Activated naive CD4-positive, alpha-beta T cell treated with anti-CD3 and anti-CD28 coated beads, Interleukin-2, amount 10 ng/mL, durations not matched to agents 7 days and 5 days (primary cell): ENCODE measurements at regions not wholly inside any gene's neighbourhood (a gene's known extent, or its start where the extent isn't known, plus 50 kb on each side); places are given as distances from the start of the nearest gene placed in this dataset.

ENCODE experiments used
- CTCF ChIA-PET: fragments of 350-600 bp; sonication (Branson Sonifier 250); formaldehyde crosslinking; loops from one replicate; lab custom pipeline; 2021; ENCODE audit warnings: antibody characterized with exemption; lab: Charles Lee
- DNase-seq: peaks from one replicate; pipeline ENCODE4 v3.0.0-alpha.2; 2020
- H3K27ac Mint-ChIP-seq: one replicate; pipeline ENCODE4 v1.8.0; 2021; ENCODE audit warnings: mild to moderate bottlenecking, moderate library complexity, mixed read lengths
- H3K27me3 Mint-ChIP-seq: one replicate; pipeline ENCODE4 v1.8.0; 2021; ENCODE audit warnings: mild to moderate bottlenecking, mixed read lengths
- H3K36me3 Mint-ChIP-seq: one replicate; pipeline ENCODE4 v1.8.0; 2021; ENCODE audit warnings: mixed read lengths
- H3K4me1 Mint-ChIP-seq: one replicate; pipeline ENCODE4 v1.8.0; 2021; ENCODE audit warnings: mixed read lengths
- H3K4me3 Mint-ChIP-seq: one replicate; pipeline ENCODE4 v1.8.0; 2021; ENCODE audit warnings: mild to moderate bottlenecking, moderate library complexity, mixed read lengths
- H3K9me3 Mint-ChIP-seq: one replicate; pipeline ENCODE4 v1.8.0; 2021; ENCODE audit warnings: mixed read lengths

- Mint-ChIP-seq H3K27me3 (peaks cover 3% of the 10 kb centered on the region), H3K9me3 (no peaks in the 10 kb centered on the region), H3K4me3 (no peak overlapping the region), H3K36me3 (no peaks in the 10 kb centered on the region), H3K4me1 (peaks cover 8% of the 10 kb centered on the region), H3K27ac (no peak overlapping the region)
- no peak for DNase-seq
- CTCF ChIA-PET, result interaction anchor here (1.2 to 3.2 kb wide), 6 partner anchors 11 to 244 kb away, joined by 3 to 19 read pairs (median 9); no protein-coding TSS in a partner anchor
Observed at GRCh38 chr9:84173961-84174360, 166.6 kb downstream of the SLC28A3 start.

- H3K27ac Mint-ChIP-seq, result no peak overlapping the region
Observed at GRCh38 chr9:84174486-84174885, 166.1 kb downstream of the SLC28A3 start.

GRCh38 chr9:84177407-84177806, 163.2 kb downstream of the SLC28A3 start:
- no peaks in the 10 kb centered on the region for H3K9me3 Mint-ChIP-seq
- H3K27me3 Mint-ChIP-seq, result peaks cover 8% of the 10 kb centered on the region
- no peak for DNase-seq
- no peaks in the 10 kb centered on the region for H3K36me3 Mint-ChIP-seq
- no peak overlapping the region for H3K27ac Mint-ChIP-seq
- H3K4me3 Mint-ChIP-seq, result no peak overlapping the region
- CTCF ChIA-PET, result no interaction called here
- peaks cover 8% of the 10 kb centered on the region for H3K4me1 Mint-ChIP-seq

More at GRCh38 chr9:84174486-84174885, 166.1 kb downstream of the SLC28A3 start:
- DNase-seq, result no peak
- CTCF ChIA-PET, result interaction anchor here (1.9 to 3.2 kb wide), 3 partner anchors 61 to 238 kb away, joined by 4 to 19 read pairs (median 14); no protein-coding TSS in a partner anchor
- H3K9me3 Mint-ChIP-seq, result no peaks in the 10 kb centered on the region
- no peaks in the 10 kb centered on the region for H3K36me3 Mint-ChIP-seq
- H3K4me1 Mint-ChIP-seq, result peaks cover 8% of the 10 kb centered on the region
- peaks cover 3% of the 10 kb centered on the region for H3K27me3 Mint-ChIP-seq
- no peak overlapping the region for H3K4me3 Mint-ChIP-seq

GRCh38 chr9:84179531-84179930, 161.0 kb downstream of the SLC28A3 start:
- no peak for DNase-seq
- Mint-ChIP-seq H3K9me3 (no peaks in the 10 kb centered on the region), H3K4me1 (peaks cover 4% of the 10 kb centered on the region), H3K27ac (no peak overlapping the region), H3K4me3 (no peak overlapping the region), H3K27me3 (peaks cover 5% of the 10 kb centered on the region), H3K36me3 (no peaks in the 10 kb centered on the region)
- CTCF ChIA-PET, result no interaction called here

GRCh38 chr9:84187090-84187489, 153.5 kb downstream of the SLC28A3 start:
- DNase-seq, result no peak
- H3K9me3 Mint-ChIP-seq, result no peaks in the 10 kb centered on the region
- H3K4me1 Mint-ChIP-seq, result no peaks in the 10 kb centered on the region
- H3K36me3 Mint-ChIP-seq, result no peaks in the 10 kb centered on the region
- H3K27me3 Mint-ChIP-seq, result peaks cover 13% of the 10 kb centered on the region
- H3K4me3 Mint-ChIP-seq, result no peak overlapping the region
- peak overlapping the region; percentile 13 for H3K27ac Mint-ChIP-seq
- CTCF ChIA-PET, result no interaction called here

GRCh38 chr9:84189904-84190303, 150.7 kb downstream of the SLC28A3 start:
- H3K27me3 Mint-ChIP-seq, result peaks cover 22% of the 10 kb centered on the region
- peaks cover 3% of the 10 kb centered on the region for H3K9me3 Mint-ChIP-seq
- no peak overlapping the region for H3K27ac Mint-ChIP-seq
- H3K4me1 Mint-ChIP-seq, result no peaks in the 10 kb centered on the region
- H3K36me3 Mint-ChIP-seq, result no peaks in the 10 kb centered on the region
- CTCF ChIA-PET, result interaction anchor here (0.9 kb wide), 1 partner anchor 17 kb away, joined by 3 read pairs; no protein-coding TSS in a partner anchor
- no peak for DNase-seq
- H3K4me3 Mint-ChIP-seq, result no peak overlapping the region

GRCh38 chr9:84190411-84190810, 150.1 kb downstream of the SLC28A3 start:
- DNase-seq, result no peak
- Mint-ChIP-seq H3K27me3 (peaks cover 22% of the 10 kb centered on the region), H3K36me3 (no peaks in the 10 kb centered on the region), H3K27ac (no peak overlapping the region), H3K9me3 (peaks cover 3% of the 10 kb centered on the region), H3K4me3 (no peak overlapping the region), H3K4me1 (no peaks in the 10 kb centered on the region)
- CTCF ChIA-PET, result interaction anchor here (0.9 kb wide), 1 partner anchor 18 kb away, joined by 3 read pairs; no protein-coding TSS in a partner anchor

GRCh38 chr9:84206801-84207370, 133.7 kb downstream of the SLC28A3 start:
- Mint-ChIP-seq H3K9me3 (no peaks in the 10 kb centered on the region), H3K4me3 (no peak overlapping the region), H3K27me3 (peaks cover 8% of the 10 kb centered on the region), H3K27ac (no peak overlapping the region), H3K36me3 (no peaks in the 10 kb centered on the region), H3K4me1 (no peaks in the 10 kb centered on the region)
- DNase-seq, result no peak
- CTCF ChIA-PET, result interaction anchor here (1.6 kb wide), 1 partner anchor 54 kb away, joined by 3 read pairs; no protein-coding TSS in a partner anchor

- Mint-ChIP-seq H3K4me3 (no peak overlapping the region), H3K4me1 (no peaks in the 10 kb centered on the region), H3K9me3 (no peaks in the 10 kb centered on the region), H3K27me3 (peaks cover 8% of the 10 kb centered on the region), H3K27ac (no peak overlapping the region), H3K36me3 (no peaks in the 10 kb centered on the region)
- CTCF ChIA-PET, result interaction anchor here (1.6 kb wide), 1 partner anchor 53 kb away, joined by 3 read pairs; no protein-coding TSS in a partner anchor
- no peak for DNase-seq
Observed at GRCh38 chr9:84207491-84207951, 133.0 kb downstream of the SLC28A3 start.

- no peaks in the 10 kb centered on the region for H3K36me3 Mint-ChIP-seq
- H3K4me1 Mint-ChIP-seq, result no peaks in the 10 kb centered on the region
- H3K9me3 Mint-ChIP-seq, result no peaks in the 10 kb centered on the region
- no peak overlapping the region for H3K4me3 Mint-ChIP-seq
- no peak for DNase-seq
- no peak overlapping the region for H3K27ac Mint-ChIP-seq
- H3K27me3 Mint-ChIP-seq, result no peaks in the 10 kb centered on the region
- CTCF ChIA-PET, result no interaction called here
Observed at GRCh38 chr9:84212246-84212645, 128.3 kb downstream of the SLC28A3 start.

- H3K27me3 Mint-ChIP-seq, result no peaks in the 10 kb centered on the region
- no peaks in the 10 kb centered on the region for H3K36me3 Mint-ChIP-seq
- H3K27ac Mint-ChIP-seq, result no peak overlapping the region
- CTCF ChIA-PET, result no interaction called here
- no peak overlapping the region for H3K4me3 Mint-ChIP-seq
- DNase-seq, result no peak
- no peaks in the 10 kb centered on the region for H3K4me1 Mint-ChIP-seq
- no peaks in the 10 kb centered on the region for H3K9me3 Mint-ChIP-seq
Observed at GRCh38 chr9:84212982-84213381, 127.6 kb downstream of the SLC28A3 start.

- H3K27me3 Mint-ChIP-seq, result peaks cover 7% of the 10 kb centered on the region
- no peak for DNase-seq
- H3K4me1 Mint-ChIP-seq, result no peaks in the 10 kb centered on the region
- CTCF ChIA-PET, result no interaction called here
- H3K27ac Mint-ChIP-seq, result no peak overlapping the region
- no peaks in the 10 kb centered on the region for H3K9me3 Mint-ChIP-seq
- H3K4me3 Mint-ChIP-seq, result no peak overlapping the region
- no peaks in the 10 kb centered on the region for H3K36me3 Mint-ChIP-seq
Observed at GRCh38 chr9:84216151-84216550, 124.4 kb downstream of the SLC28A3 start.

- Mint-ChIP-seq H3K27me3 (peaks cover 9% of the 10 kb centered on the region), H3K4me3 (no peak overlapping the region), H3K9me3 (peaks cover 4% of the 10 kb centered on the region), H3K27ac (no peak overlapping the region), H3K4me1 (no peaks in the 10 kb centered on the region), H3K36me3 (no peaks in the 10 kb centered on the region)
- CTCF ChIA-PET, result no interaction called here
- no peak for DNase-seq
Observed at GRCh38 chr9:84218322-84218721, 122.2 kb downstream of the SLC28A3 start.

- H3K4me1 Mint-ChIP-seq, result no peaks in the 10 kb centered on the region
Observed at GRCh38 chr9:84224246-84224645, 116.3 kb downstream of the SLC28A3 start.

More at GRCh38 chr9:84224246-84224645, 116.3 kb downstream of the SLC28A3 start:
- CTCF ChIA-PET, result no interaction called here
- no peaks in the 10 kb centered on the region for H3K36me3 Mint-ChIP-seq
- no peak for DNase-seq
- no peak overlapping the region for H3K4me3 Mint-ChIP-seq
- H3K9me3 Mint-ChIP-seq, result peaks cover 4% of the 10 kb centered on the region
- H3K27me3 Mint-ChIP-seq, result peaks cover 4% of the 10 kb centered on the region
- H3K27ac Mint-ChIP-seq, result no peak overlapping the region
